Tibial artery (tissue), 4 donors: ENCODE measurements at regions not wholly inside any gene's neighbourhood (a gene's known extent, or its start where the extent isn't known, plus 50 kb on each side); places are given as distances from the start of the nearest gene placed in this dataset.
"Not testable (repeated sequence)": the region's sequence is repeated elsewhere in the genome, so short reads cannot be mapped to it uniquely, and the experiment has no call there.

Source experiments
- DNase-seq, 2 donors: peaks; one replicate each; pipeline ENCODE4 v3.0.0-alpha.2; 2019
- H3K27ac ChIP-seq, 2 donors: fragments of 200-600 bp; sonication (generic) in 1 of 2; 1 replicate in 1 of 2; 2 replicates in 1 of 2; pipeline ENCODE4 v1.5.1; 2018 to 2019; ENCODE audit warnings: mild to moderate bottlenecking in 1 of 2
- H3K27me3 ChIP-seq, 2 donors: fragments of 200-600 bp; sonication (generic) in 1 of 2; one replicate each; pipeline versions ENCODE4 v1.5.1 to v1.6.0; 2016 to 2019
- H3K36me3 ChIP-seq, 3 donors: fragments of 200-600 bp; sonication (generic) in 2 of 3; one replicate each; pipeline ENCODE4 v1.5.1; 2016 to 2019; ENCODE audit warnings: mild to moderate bottlenecking in 2 of 3
- H3K4me1 ChIP-seq, 4 donors: fragments of 200-600 bp; sonication (generic) in 2 of 4; 1 replicate in 3 of 4; 2 replicates in 1 of 4; pipeline ENCODE4 v1.5.1; 2016 to 2019
- H3K4me3 ChIP-seq, 2 donors: fragments of 200-600 bp; sonication (generic) in 1 of 2; 1 replicate in 1 of 2; 2 replicates in 1 of 2; pipeline ENCODE4 v1.5.1; 2018 to 2019; ENCODE audit warnings: mild to moderate bottlenecking in 2 of 2
- H3K9me3 ChIP-seq, 3 donors: fragments of 200-600 bp; sonication (generic) in 1 of 3; one replicate each; pipeline ENCODE4 v1.5.1; 2016 to 2019
- CTCF ChIP-seq, 2 experiments: fragments of 200-600 bp in 1 of 2; fragments of 450-650 bp in 1 of 2; IDR thresholded peaks; one replicate each; pipeline ENCODE4 v1.5.1; 2017 to 2019; ENCODE audit warnings: antibody characterized with exemption in 2 of 2, mild to moderate bottlenecking in 1 of 2, moderate library complexity in 1 of 2
- intact Hi-C: fragments of 100-400 bp; cut with DNase I; formaldehyde crosslinking; loops from one replicate; pipeline ENCODE4 v1.15.0; 2023; ENCODE audit warnings: low total_unique reads

GRCh38 chr12:65721541-65722190, 102.6 kb upstream of the HMGA2 start:
- intact Hi-C loops, result no loop called here
- no peak overlapping the region for H3K4me3 ChIP-seq
- no peaks in the 10 kb centered on the region for H3K9me3 ChIP-seq
- peaks cover 0 to 7% of the 10 kb centered on the region in 2 donors for H3K27me3 ChIP-seq
- no peaks in the 10 kb centered on the region for H3K4me1 ChIP-seq
- no peak for TF ChIP-seq CTCF (IDR thresholded peaks at IDR 0.05)
- no peak overlapping the region for H3K27ac ChIP-seq
- H3K36me3 ChIP-seq, result no peaks in the 10 kb centered on the region
- no peak for DNase-seq

- intact Hi-C loops, result no loop called here
- H3K27me3 ChIP-seq, result peaks cover 0 to 37% of the 10 kb centered on the region in 2 donors
- no peak for DNase-seq
- no peak for TF ChIP-seq CTCF (IDR thresholded peaks at IDR 0.05)
- no peaks in the 10 kb centered on the region for H3K9me3 ChIP-seq
- H3K4me1 ChIP-seq, result peaks cover 0 to 8% (median 3%) of the 10 kb centered on the region in 4 donors
- H3K36me3 ChIP-seq, result no peaks in the 10 kb centered on the region
- no peak overlapping the region for H3K4me3 ChIP-seq
- no peak overlapping the region for H3K27ac ChIP-seq
These were observed 98.9 kb upstream of the HMGA2 start for GRCh38 chr12:65725376-65725775.

- intact Hi-C loops, result no loop called here
These were observed 95.8 kb upstream of the HMGA2 start for GRCh38 chr12:65728455-65728847.

GRCh38 chr12:65728848-65729793, 95.2 kb upstream of the HMGA2 start:
- H3K4me1 ChIP-seq, result peaks cover 0 to 8% (median 3%) of the 10 kb centered on the region in 4 donors
- intact Hi-C loops, result no loop called here
- no peak for DNase-seq
- H3K9me3 ChIP-seq, result no peaks in the 10 kb centered on the region
- TF ChIP-seq CTCF (IDR thresholded peaks at IDR 0.05), result no peak
- no peak overlapping the region for H3K27ac ChIP-seq
- H3K4me3 ChIP-seq, result no peak overlapping the region
- H3K27me3 ChIP-seq, result peaks cover 0 to 42% of the 10 kb centered on the region in 2 donors
- no peaks in the 10 kb centered on the region for H3K36me3 ChIP-seq

More at GRCh38 chr12:65728455-65728847, 95.8 kb upstream of the HMGA2 start:
- Histone ChIP-seq H3K36me3 (no peaks in the 10 kb centered on the region), H3K27me3 (peaks cover 0 to 42% of the 10 kb centered on the region in 2 donors), H3K4me1 (peaks cover 0 to 8% (median 3%) of the 10 kb centered on the region in 4 donors), H3K4me3 (no peak overlapping the region), H3K9me3 (no peaks in the 10 kb centered on the region), H3K27ac (no peak overlapping the region)
- TF ChIP-seq CTCF (IDR thresholded peaks at IDR 0.05), result no peak
- no peak for DNase-seq

GRCh38 chr12:65731771-65732170, 92.5 kb upstream of the HMGA2 start:
- no peak for TF ChIP-seq CTCF (IDR thresholded peaks at IDR 0.05)
- Histone ChIP-seq H3K27ac (no peak overlapping the region), H3K36me3 (no peaks in the 10 kb centered on the region), H3K4me1 (peaks cover 0 to 8% (median 3%) of the 10 kb centered on the region in 4 donors), H3K9me3 (no peaks in the 10 kb centered on the region), H3K4me3 (no peak overlapping the region), H3K27me3 (peaks cover 0 to 38% of the 10 kb centered on the region in 2 donors)
- intact Hi-C loops, result no loop called here
- DNase-seq, result no peak

GRCh38 chr12:65733643-65734042, 90.6 kb upstream of the HMGA2 start:
- intact Hi-C loops, H3K4me1 ChIP-seq, H3K27ac ChIP-seq, H3K4me3 ChIP-seq, H3K36me3 ChIP-seq, DNase-seq, H3K9me3 ChIP-seq: not testable (repeated sequence)
- peaks cover 0 to 25% of the 10 kb centered on the region in 2 donors for H3K27me3 ChIP-seq
